ENCODE measurements at regions not wholly inside any gene's neighbourhood (a gene's known extent, or its start where the extent isn't known, plus 50 kb on each side); places are given as distances from the start of the nearest gene placed in this dataset.

GRCh38 chr18:40577239-40577980, 1377.6 kb upstream of the PIK3C3 start:
- POLR2A ChIA-PET (ENCODE audit: partially characterized antibody): no interaction called here
- no peak overlapping the region for H3K27ac ChIP-seq (ENCODE audit: low read depth, low read length)
- no peaks in the 10 kb centered on the region for H3K27me3 ChIP-seq (ENCODE audit: insufficient read depth, low read length)
- intact Hi-C loops (cut with micrococcal nuclease): no loop called here
- no peaks in the 10 kb centered on the region for H3K36me3 ChIP-seq (ENCODE audit: insufficient read depth, low read length)
- no peaks in the 10 kb centered on the region for H3K4me1 Mint-ChIP-seq
- no peak overlapping the region for H3K4me3 Mint-ChIP-seq
- H3K4me3 ChIP-seq (ENCODE audit: low read length in 2 of 2): no peak overlapping the region
- CTCF ChIA-PET (ENCODE audit: partially characterized antibody): no interaction called here
- no peaks in the 10 kb centered on the region for H3K27me3 Mint-ChIP-seq
- DNase-seq: no peak
- H3K9me3 ChIP-seq (ENCODE audit: control insufficient read depth in 1 of 2, low read length in 2 of 2): no peaks in the 10 kb centered on the region
- H3K27ac Mint-ChIP-seq: no peak overlapping the region
- H3K4me1 ChIP-seq (ENCODE audit: insufficient read depth, low read length): no peaks in the 10 kb centered on the region
- no peaks in the 10 kb centered on the region for H3K36me3 Mint-ChIP-seq
- H3K9me3 Mint-ChIP-seq: peaks cover 0 to 13% (median 5%) of the 10 kb centered on the region in 8 donors

GRCh38 chr18:40576507-40577115, 1378.4 kb upstream of the PIK3C3 start:
- Histone ChIP-seq H3K4me3 (ENCODE audit: low read length in 2 of 2) (no peak overlapping the region), H3K4me1 (ENCODE audit: insufficient read depth, low read length) (no peaks in the 10 kb centered on the region), H3K27me3 (ENCODE audit: insufficient read depth, low read length) (no peaks in the 10 kb centered on the region), H3K9me3 (ENCODE audit: control insufficient read depth in 1 of 2, low read length in 2 of 2) (no peaks in the 10 kb centered on the region), H3K36me3 (ENCODE audit: insufficient read depth, low read length) (no peaks in the 10 kb centered on the region), H3K27ac (ENCODE audit: low read depth, low read length) (no peak overlapping the region)
- ChIA-PET POLR2A (ENCODE audit: partially characterized antibody) (no interaction called here), CTCF (ENCODE audit: partially characterized antibody) (no interaction called here)
- intact Hi-C loops (cut with micrococcal nuclease): no loop called here
- Mint-ChIP-seq H3K27ac (no peak overlapping the region), H3K36me3 (no peaks in the 10 kb centered on the region), H3K9me3 (peaks cover under 1 to 13% (median 5%) of the 10 kb centered on the region in 8 donors), H3K4me3 (no peak overlapping the region), H3K4me1 (no peaks in the 10 kb centered on the region), H3K27me3 (no peaks in the 10 kb centered on the region)
- no peak for DNase-seq

DNA sequence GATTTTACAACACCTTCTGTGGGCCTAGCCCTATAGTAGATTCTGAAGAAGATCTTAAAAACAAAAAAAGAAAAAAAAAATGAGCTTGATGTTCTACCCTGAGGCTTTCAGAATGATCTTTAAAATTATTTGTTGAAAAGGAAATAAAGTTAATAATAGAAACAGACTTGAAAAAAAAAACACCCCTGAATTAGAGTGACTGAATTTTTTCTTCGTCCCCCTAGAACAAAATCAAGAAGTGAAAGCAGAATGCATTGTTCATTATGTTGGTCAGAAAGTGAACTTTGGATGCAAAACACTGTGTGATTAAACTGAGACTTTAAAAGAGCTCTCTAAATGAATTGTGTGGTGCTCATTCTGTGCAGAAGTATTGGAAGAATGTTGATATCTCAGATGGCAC, 1384.4 kb upstream of the PIK3C3 start:
- no peaks in the 10 kb centered on the region for H3K4me1 Mint-ChIP-seq
- no peaks in the 10 kb centered on the region for H3K27me3 Mint-ChIP-seq
- no peaks in the 10 kb centered on the region for H3K4me1 ChIP-seq (ENCODE audit: insufficient read depth, low read length)
- peaks cover 0 to 18% (median 11%) of the 10 kb centered on the region in 8 donors for H3K9me3 Mint-ChIP-seq
- H3K27ac ChIP-seq (ENCODE audit: low read depth, low read length): no peak overlapping the region
- H3K36me3 ChIP-seq (ENCODE audit: insufficient read depth, low read length): no peaks in the 10 kb centered on the region
- ChIA-PET CTCF (ENCODE audit: partially characterized antibody) (no interaction called here), POLR2A (ENCODE audit: partially characterized antibody) (no interaction called here)
- H3K36me3 Mint-ChIP-seq: no peaks in the 10 kb centered on the region
- H3K27ac Mint-ChIP-seq: no peak overlapping the region
- DNase-seq: no peak
- H3K4me3 ChIP-seq (ENCODE audit: low read length in 2 of 2): no peak overlapping the region
- peaks cover 0 to 3% of the 10 kb centered on the region in 2 donors for H3K9me3 ChIP-seq (ENCODE audit: control insufficient read depth in 1 of 2, low read length in 2 of 2)
- intact Hi-C loops (cut with micrococcal nuclease): no loop called here
- H3K27me3 ChIP-seq (ENCODE audit: insufficient read depth, low read length): no peaks in the 10 kb centered on the region
- H3K4me3 Mint-ChIP-seq: no peak overlapping the region

GRCh38 chr18:40569605-40570004, 1385.4 kb upstream of the PIK3C3 start:
- H3K4me3 Mint-ChIP-seq: no peak overlapping the region
- Histone ChIP-seq H3K27ac (ENCODE audit: low read depth, low read length) (no peak overlapping the region), H3K4me1 (ENCODE audit: insufficient read depth, low read length) (no peaks in the 10 kb centered on the region), H3K36me3 (ENCODE audit: insufficient read depth, low read length) (no peaks in the 10 kb centered on the region), H3K27me3 (ENCODE audit: insufficient read depth, low read length) (no peaks in the 10 kb centered on the region), H3K4me3 (ENCODE audit: low read length in 2 of 2) (no peak overlapping the region), H3K9me3 (ENCODE audit: control insufficient read depth in 1 of 2, low read length in 2 of 2) (peaks cover 0 to 3% of the 10 kb centered on the region in 2 donors)
- H3K27ac Mint-ChIP-seq: no peak overlapping the region
- CTCF ChIA-PET (ENCODE audit: partially characterized antibody): interaction anchor here (0.6 kb wide), 1 partner anchor 21 kb away, joined by 3 read pairs; no protein-coding TSS in a partner anchor
- no peaks in the 10 kb centered on the region for H3K27me3 Mint-ChIP-seq
- POLR2A ChIA-PET (ENCODE audit: partially characterized antibody): no interaction called here
- DNase-seq: no peak
- H3K36me3 Mint-ChIP-seq: no peaks in the 10 kb centered on the region
- H3K9me3 Mint-ChIP-seq: peaks cover 3 to 26% (median 11%) of the 10 kb centered on the region in 8 donors
- no peaks in the 10 kb centered on the region for H3K4me1 Mint-ChIP-seq
- intact Hi-C loops (cut with micrococcal nuclease): no loop called here

GRCh38 chr18:40566510-40566844, 1388.6 kb upstream of the PIK3C3 start:
- Histone ChIP-seq H3K27ac (ENCODE audit: low read depth, low read length) (no peak overlapping the region), H3K4me1 (ENCODE audit: insufficient read depth, low read length) (no peaks in the 10 kb centered on the region), H3K36me3 (ENCODE audit: insufficient read depth, low read length) (no peaks in the 10 kb centered on the region), H3K9me3 (ENCODE audit: control insufficient read depth in 1 of 2, low read length in 2 of 2) (peaks cover 0 to 3% of the 10 kb centered on the region in 2 donors), H3K4me3 (ENCODE audit: low read length in 2 of 2) (no peak overlapping the region), H3K27me3 (ENCODE audit: insufficient read depth, low read length) (no peaks in the 10 kb centered on the region)
- Mint-ChIP-seq H3K27ac (no peak overlapping the region), H3K27me3 (no peaks in the 10 kb centered on the region), H3K9me3 (peaks cover 0 to 25% (median 8%) of the 10 kb centered on the region in 8 donors), H3K4me1 (no peaks in the 10 kb centered on the region), H3K4me3 (no peak overlapping the region), H3K36me3 (no peaks in the 10 kb centered on the region)
- CTCF ChIA-PET (ENCODE audit: partially characterized antibody): no interaction called here
- POLR2A ChIA-PET (ENCODE audit: partially characterized antibody): no interaction called here
- intact Hi-C loops (cut with micrococcal nuclease): no loop called here
- no peak for DNase-seq

GRCh38 chr18:40565805-40566509, 1389.1 kb upstream of the PIK3C3 start:
- no peak for DNase-seq

DNA sequence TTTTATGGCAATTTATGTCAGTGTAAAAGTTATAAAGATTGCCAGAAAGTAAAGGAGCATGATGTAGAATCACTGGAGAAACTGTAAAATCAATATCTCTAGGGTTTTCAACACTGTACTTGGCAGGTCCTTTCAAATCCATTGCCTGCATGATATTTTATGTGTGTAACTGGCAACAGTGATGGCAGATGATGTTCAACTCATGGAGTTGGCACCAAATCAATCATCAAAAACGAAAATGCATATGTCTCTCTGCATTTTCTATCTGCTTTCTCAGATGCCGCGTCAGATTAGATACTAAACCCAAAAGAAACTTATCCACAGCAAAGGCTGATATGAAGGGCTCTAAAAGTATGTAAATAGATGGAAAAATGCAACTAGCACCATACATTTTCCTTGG, 1395.5 kb upstream of the PIK3C3 start:
- no peak for DNase-seq
- no peak overlapping the region for H3K27ac Mint-ChIP-seq
- intact Hi-C loops (cut with micrococcal nuclease): no loop called here
- Histone ChIP-seq H3K27me3 (ENCODE audit: insufficient read depth, low read length) (no peaks in the 10 kb centered on the region), H3K9me3 (ENCODE audit: control insufficient read depth in 1 of 2, low read length in 2 of 2) (no peaks in the 10 kb centered on the region), H3K36me3 (ENCODE audit: insufficient read depth, low read length) (no peaks in the 10 kb centered on the region), H3K27ac (ENCODE audit: low read depth, low read length) (no peak overlapping the region), H3K4me1 (ENCODE audit: insufficient read depth, low read length) (no peaks in the 10 kb centered on the region), H3K4me3 (ENCODE audit: low read length in 2 of 2) (no peak overlapping the region)
- POLR2A ChIA-PET (ENCODE audit: partially characterized antibody): no interaction called here
- no peaks in the 10 kb centered on the region for H3K36me3 Mint-ChIP-seq
- H3K27me3 Mint-ChIP-seq: no peaks in the 10 kb centered on the region
- H3K4me3 Mint-ChIP-seq: no peak overlapping the region
- CTCF ChIA-PET (ENCODE audit: partially characterized antibody): no interaction called here
- H3K4me1 Mint-ChIP-seq: no peaks in the 10 kb centered on the region
- H3K9me3 Mint-ChIP-seq: peaks cover 0 to 24% (median 11%) of the 10 kb centered on the region in 8 donors

More at GRCh38 chr18:40565805-40566509, 1389.1 kb upstream of the PIK3C3 start:
- H3K27ac Mint-ChIP-seq: no peak overlapping the region
- no peak overlapping the region for H3K4me3 Mint-ChIP-seq
- H3K27me3 Mint-ChIP-seq: no peaks in the 10 kb centered on the region
- Histone ChIP-seq H3K4me3 (ENCODE audit: low read length in 2 of 2) (no peak overlapping the region), H3K9me3 (ENCODE audit: control insufficient read depth in 1 of 2, low read length in 2 of 2) (peaks cover 0 to 3% of the 10 kb centered on the region in 2 donors), H3K27ac (ENCODE audit: low read depth, low read length) (no peak overlapping the region), H3K4me1 (ENCODE audit: insufficient read depth, low read length) (no peaks in the 10 kb centered on the region), H3K27me3 (ENCODE audit: insufficient read depth, low read length) (no peaks in the 10 kb centered on the region), H3K36me3 (ENCODE audit: insufficient read depth, low read length) (no peaks in the 10 kb centered on the region)
- H3K4me1 Mint-ChIP-seq: no peaks in the 10 kb centered on the region
- intact Hi-C loops (cut with micrococcal nuclease): no loop called here
- H3K36me3 Mint-ChIP-seq: no peaks in the 10 kb centered on the region
- ChIA-PET POLR2A (ENCODE audit: partially characterized antibody) (no interaction called here), CTCF (ENCODE audit: partially characterized antibody) (no interaction called here)
- peaks cover 0 to 21% (median 8%) of the 10 kb centered on the region in 8 donors for H3K9me3 Mint-ChIP-seq

Measured in CD4-positive, alpha-beta memory T cell (primary cell).